Naive thymus-derived CD8-positive, alpha-beta T cell (primary cell): ENCODE measurements at regions not wholly inside any gene's neighbourhood (a gene's known extent, or its start where the extent isn't known, plus 50 kb on each side); places are given as distances from the start of the nearest gene placed in this dataset.
A peak's percentile ranks its signal among the peaks of the same experiment; 100 is the strongest.

ENCODE experiments used
- ATAC-seq, 2 donors: fragments of 150-1000 bp; cut with Tn5 transposase in 1 of 2; sonication (Bioruptor Pico), chemical (Tn5 transposase) in 1 of 2; 1 replicate in 1 of 2; 2 replicates in 1 of 2; pipeline ENCODE4 v1.10.0; 2021; ENCODE audit warnings: mild to moderate bottlenecking in 2 of 2, moderate library complexity in 2 of 2
- POLR2A ChIA-PET: fragments of 350-600 bp; sonication (Branson Sonifier 250); formaldehyde crosslinking; loops from one replicate; lab custom pipeline; 2021; ENCODE audit warnings: antibody characterized with exemption; lab: Charles Lee
- DNase-seq, 10 donors: peaks; one replicate each; pipeline versions ENCODE4 v3.0.0 to v3.0.0-alpha.2; 2020 to 2022
- H3K27ac Mint-ChIP-seq, 10 donors: one replicate each; pipeline ENCODE4 v1.8.0; 2020 to 2022; ENCODE audit warnings: mild to moderate bottlenecking in 10 of 10, mixed read lengths in 10 of 10, moderate library complexity in 4 of 10, inconsistent platforms in 1 of 10
- H3K27me3 Mint-ChIP-seq, 5 donors: one replicate each; pipeline ENCODE4 v1.8.0; 2021 to 2022; ENCODE audit warnings: mixed read lengths in 5 of 5
- H3K36me3 Mint-ChIP-seq, 3 donors: one replicate each; pipeline ENCODE4 v1.8.0; 2020 to 2022; ENCODE audit warnings: mixed read lengths in 3 of 3, mild to moderate bottlenecking in 2 of 3, inconsistent platforms in 1 of 3
- H3K4me1 Mint-ChIP-seq, 4 donors: one replicate each; pipeline ENCODE4 v1.8.0; 2021 to 2022; ENCODE audit warnings: mixed read lengths in 4 of 4
- H3K4me3 Mint-ChIP-seq, 10 donors: one replicate each; pipeline ENCODE4 v1.8.0; 2020 to 2022; ENCODE audit warnings: mild to moderate bottlenecking in 10 of 10, mixed read lengths in 10 of 10, moderate library complexity in 6 of 10, inconsistent platforms in 1 of 10
- H3K9me3 Mint-ChIP-seq, 9 donors: one replicate each; pipeline ENCODE4 v1.8.0; 2020 to 2022; ENCODE audit warnings: mixed read lengths in 9 of 9, mild to moderate bottlenecking in 3 of 9, inconsistent platforms in 1 of 9, moderate library complexity in 1 of 9

DNA sequence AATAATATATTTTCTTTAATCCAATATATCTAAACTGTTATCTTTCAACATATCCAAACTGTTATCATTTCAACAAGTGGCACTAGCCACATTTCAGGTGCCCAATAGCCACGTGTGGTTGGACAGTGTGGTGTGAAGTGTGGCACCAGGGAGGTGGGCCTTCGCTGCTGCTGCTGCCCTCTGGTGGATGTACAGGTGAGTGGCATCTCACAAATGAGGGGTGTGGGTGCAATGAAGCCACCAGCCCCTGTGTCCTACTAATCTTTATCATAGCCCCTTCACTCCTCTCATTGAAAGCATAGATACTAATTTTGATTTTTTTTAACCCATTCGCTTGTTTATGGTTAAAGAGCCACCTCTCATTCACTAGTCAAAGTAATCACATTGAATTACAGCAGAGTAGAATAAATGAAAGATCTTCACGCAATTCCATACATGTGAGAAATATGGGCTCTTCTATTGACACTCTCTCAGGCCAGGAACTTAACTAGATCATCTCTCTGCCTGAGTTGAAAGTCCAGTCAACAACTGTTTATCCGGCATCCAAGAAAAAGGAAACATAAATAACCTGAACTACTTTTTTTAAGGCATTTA is 499.2 kb downstream of the OMA1 start:
- Mint-ChIP-seq H3K27ac (no peak overlapping the region), H3K9me3 (peaks cover 0 to 4% (median 0%) of the 10 kb centered on the region in 9 donors), H3K4me3 (no peak overlapping the region), H3K27me3 (peaks cover 0 to 4% (median 2%) of the 10 kb centered on the region in 5 donors), H3K36me3 (no peaks in the 10 kb centered on the region), H3K4me1 (no peaks in the 10 kb centered on the region)
- POLR2A ChIA-PET = no interaction called here
- peak in 3 of 10 donors; percentile 2 to 11 (median 6) for DNase-seq
- ATAC-seq = no peak

DNA sequence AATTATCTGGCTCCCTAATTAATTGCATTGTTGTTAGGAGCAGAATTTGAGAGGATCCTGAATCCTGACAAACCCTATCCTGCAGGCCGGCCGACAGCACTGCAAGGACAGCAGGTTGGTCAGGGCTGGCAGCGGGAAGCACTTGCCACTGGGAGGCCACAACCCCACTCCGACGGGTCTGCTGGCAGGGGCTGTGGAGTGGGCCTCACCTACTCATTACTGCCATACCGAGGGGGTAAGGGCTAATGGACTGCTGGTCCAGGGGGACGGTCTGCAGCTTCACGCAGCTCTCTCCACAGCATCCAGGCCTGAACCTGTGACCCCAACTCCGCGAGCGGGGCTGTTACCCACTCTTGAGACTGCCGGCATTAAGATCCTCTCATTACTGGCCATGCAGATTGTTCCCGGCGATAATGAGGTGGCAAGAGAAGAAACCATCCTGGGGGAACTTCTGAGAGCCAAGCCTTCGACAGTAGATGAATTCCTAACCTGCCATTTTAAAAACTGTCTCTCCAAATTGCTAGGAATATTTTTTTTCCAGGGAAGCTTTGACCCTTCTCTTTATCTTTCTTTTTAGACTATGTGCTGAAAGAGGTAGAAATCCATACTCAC is 501.3 kb downstream of the OMA1 start:
- H3K27ac Mint-ChIP-seq = no peak overlapping the region
- POLR2A ChIA-PET = no interaction called here
- no peak overlapping the region for H3K4me3 Mint-ChIP-seq
- no peaks in the 10 kb centered on the region for H3K4me1 Mint-ChIP-seq
- H3K9me3 Mint-ChIP-seq = no peaks in the 10 kb centered on the region
- ATAC-seq = no peak
- peaks cover 0 to 5% (median 2%) of the 10 kb centered on the region in 5 donors for H3K27me3 Mint-ChIP-seq
- no peak for DNase-seq
- H3K36me3 Mint-ChIP-seq = no peaks in the 10 kb centered on the region

DNA sequence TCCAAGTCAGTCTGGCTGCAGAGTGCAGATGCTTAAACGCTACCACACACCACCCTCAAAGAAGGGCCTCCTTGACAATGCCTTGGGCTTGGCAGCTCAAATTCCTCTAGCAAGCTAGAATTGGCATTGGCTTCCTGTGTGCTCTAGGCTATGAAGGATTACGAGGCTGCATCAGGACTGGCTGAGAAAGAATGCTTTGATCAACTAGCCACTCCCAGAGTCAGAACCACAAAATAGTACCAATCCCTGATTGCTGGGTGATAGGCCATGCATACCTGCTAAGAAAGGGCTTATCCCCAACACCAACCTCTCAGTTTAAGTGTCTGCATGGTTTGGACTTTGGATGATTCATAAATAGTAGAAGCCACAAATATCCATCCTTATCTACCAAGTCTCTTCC is 504.9 kb downstream of the OMA1 start:
- DNase-seq (no peak), ATAC-seq (no peak)
- Mint-ChIP-seq H3K27ac (no peak overlapping the region), H3K4me3 (no peak overlapping the region), H3K9me3 (no peaks in the 10 kb centered on the region), H3K36me3 (no peaks in the 10 kb centered on the region), H3K27me3 (peaks cover 0 to 12% (median 6%) of the 10 kb centered on the region in 5 donors), H3K4me1 (no peaks in the 10 kb centered on the region)
- POLR2A ChIA-PET = no interaction called here

DNA sequence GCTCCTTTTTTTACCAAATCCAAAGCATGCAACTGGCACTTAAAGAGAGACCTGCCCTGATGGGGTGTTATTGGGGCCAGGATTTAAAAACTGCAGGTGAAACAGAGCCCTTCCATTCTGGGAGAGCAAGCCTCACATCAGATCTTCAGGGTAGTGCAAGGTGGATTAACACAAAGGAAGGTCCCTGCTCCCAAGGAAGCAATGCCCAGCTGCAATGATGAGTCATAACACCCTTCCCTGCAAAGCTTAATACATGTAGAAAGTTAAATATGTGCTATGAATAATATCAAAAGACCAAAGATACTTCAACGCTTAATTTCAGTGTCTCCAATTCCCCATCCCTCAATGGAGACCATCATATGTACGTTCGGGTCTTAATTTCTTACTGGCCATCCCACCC is 508.0 kb downstream of the OMA1 start:
- no peak overlapping the region for H3K4me3 Mint-ChIP-seq
- POLR2A ChIA-PET = no interaction called here
- H3K4me1 Mint-ChIP-seq = no peaks in the 10 kb centered on the region
- H3K27me3 Mint-ChIP-seq = peaks cover 2 to 12% (median 10%) of the 10 kb centered on the region in 5 donors
- ATAC-seq = no peak
- DNase-seq = no peak
- H3K9me3 Mint-ChIP-seq = no peaks in the 10 kb centered on the region
- H3K36me3 Mint-ChIP-seq = no peaks in the 10 kb centered on the region
- no peak overlapping the region for H3K27ac Mint-ChIP-seq

DNA sequence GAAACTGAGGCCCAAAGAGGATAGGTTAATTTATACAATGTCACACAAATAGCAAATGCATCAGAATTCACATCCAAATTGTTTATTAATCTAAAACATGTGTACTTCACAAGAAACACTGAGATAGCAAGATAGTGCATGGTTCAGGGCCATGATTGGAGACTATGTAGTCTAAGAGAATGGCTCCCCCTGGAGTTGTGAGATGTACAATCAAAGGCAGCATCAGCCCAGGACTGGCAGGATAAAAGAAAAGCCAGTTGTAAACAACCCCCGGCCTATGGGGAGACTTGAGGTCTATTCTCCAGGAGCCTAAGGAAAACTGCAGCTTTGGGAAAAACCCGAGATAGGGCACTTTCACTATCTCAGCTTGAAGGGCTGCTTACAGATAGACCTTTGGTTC is 511.0 kb downstream of the OMA1 start:
- ATAC-seq (no peak), DNase-seq (no peak)
- Mint-ChIP-seq H3K4me3 (no peak overlapping the region), H3K4me1 (no peaks in the 10 kb centered on the region), H3K27me3 (peaks cover 6 to 17% (median 15%) of the 10 kb centered on the region in 5 donors), H3K36me3 (no peaks in the 10 kb centered on the region), H3K27ac (no peak overlapping the region), H3K9me3 (no peaks in the 10 kb centered on the region)
- POLR2A ChIA-PET = no interaction called here

DNA sequence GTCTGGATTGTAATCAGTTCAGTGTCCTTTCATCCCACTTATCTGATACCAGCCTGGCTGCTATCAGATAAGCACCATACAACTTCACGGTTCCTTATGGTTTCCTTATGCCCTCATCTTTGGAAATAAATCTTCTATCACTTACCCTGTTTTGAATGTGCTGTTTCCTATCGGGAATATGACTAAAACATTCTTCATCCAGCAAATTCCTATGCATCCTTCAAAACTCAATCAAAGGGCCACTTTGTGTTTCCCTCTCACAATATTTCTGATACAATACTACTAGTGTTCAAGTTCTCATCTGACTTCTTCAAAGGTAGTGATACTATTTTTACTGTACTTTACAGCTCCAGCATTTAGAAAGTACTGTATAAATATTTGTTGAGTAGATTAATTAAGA is 513.2 kb downstream of the OMA1 start:
- H3K9me3 Mint-ChIP-seq = no peaks in the 10 kb centered on the region
- POLR2A ChIA-PET = no interaction called here
- no peaks in the 10 kb centered on the region for H3K4me1 Mint-ChIP-seq
- no peak for ATAC-seq
- no peak overlapping the region for H3K4me3 Mint-ChIP-seq
- H3K27ac Mint-ChIP-seq = no peak overlapping the region
- H3K27me3 Mint-ChIP-seq = peaks cover 6 to 20% (median 15%) of the 10 kb centered on the region in 5 donors
- H3K36me3 Mint-ChIP-seq = peaks cover 0 to 3% (median 0%) of the 10 kb centered on the region in 3 donors
- DNase-seq = no peak

DNA sequence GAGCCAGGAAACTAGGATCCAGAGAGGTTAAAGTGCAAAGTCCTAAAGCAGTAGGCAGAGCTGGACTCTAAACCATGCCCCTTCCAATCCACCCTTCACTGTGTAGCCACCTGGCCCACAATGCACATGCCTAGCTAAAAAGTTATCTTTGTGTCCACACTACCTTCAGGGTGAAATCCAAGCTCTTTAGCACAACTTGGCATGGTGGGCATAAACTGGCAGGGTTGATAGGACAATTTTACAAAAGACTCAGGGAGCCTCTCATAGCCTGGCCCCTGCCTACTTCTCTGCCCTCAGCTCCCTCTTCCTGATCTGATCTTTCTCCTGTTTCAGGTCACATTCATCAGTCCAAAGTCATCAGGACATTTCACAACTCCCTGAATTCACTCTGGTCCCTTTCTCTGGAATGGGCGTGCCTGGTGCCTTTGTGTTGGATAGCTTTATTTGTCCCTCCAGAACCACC is 513.9 kb downstream of the OMA1 start:
- no peak overlapping the region for H3K4me3 Mint-ChIP-seq
- no peaks in the 10 kb centered on the region for H3K9me3 Mint-ChIP-seq
- no peak overlapping the region for H3K27ac Mint-ChIP-seq
- peaks cover 6 to 20% (median 15%) of the 10 kb centered on the region in 5 donors for H3K27me3 Mint-ChIP-seq
- no peaks in the 10 kb centered on the region for H3K4me1 Mint-ChIP-seq
- peaks cover 0 to 3% (median 0%) of the 10 kb centered on the region in 3 donors for H3K36me3 Mint-ChIP-seq
- DNase-seq (no peak), ATAC-seq (no peak)
- POLR2A ChIA-PET = no interaction called here

DNA sequence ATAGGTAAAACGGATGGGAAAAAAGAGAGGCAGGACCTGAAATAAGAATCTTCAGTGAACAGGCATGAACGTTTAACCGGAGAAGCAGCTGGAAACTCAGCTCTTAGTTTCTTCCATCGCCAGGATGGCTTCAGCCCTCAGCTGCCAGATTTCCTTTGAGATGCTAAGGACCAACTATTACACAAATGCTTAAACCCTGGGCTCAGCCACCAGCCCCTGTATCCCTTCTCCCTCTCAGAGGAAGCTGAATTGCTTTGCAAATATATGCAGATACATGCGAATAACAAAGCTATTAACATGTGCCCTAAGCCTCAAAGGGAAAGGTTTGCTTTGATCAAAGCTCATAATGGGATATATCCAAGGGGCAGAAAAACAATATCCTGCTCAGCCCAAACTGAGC is 515.1 kb downstream of the OMA1 start:
- Mint-ChIP-seq H3K27me3 (peaks cover 6 to 16% (median 13%) of the 10 kb centered on the region in 5 donors), H3K27ac (no peak overlapping the region)
- POLR2A ChIA-PET = no interaction called here

DNA sequence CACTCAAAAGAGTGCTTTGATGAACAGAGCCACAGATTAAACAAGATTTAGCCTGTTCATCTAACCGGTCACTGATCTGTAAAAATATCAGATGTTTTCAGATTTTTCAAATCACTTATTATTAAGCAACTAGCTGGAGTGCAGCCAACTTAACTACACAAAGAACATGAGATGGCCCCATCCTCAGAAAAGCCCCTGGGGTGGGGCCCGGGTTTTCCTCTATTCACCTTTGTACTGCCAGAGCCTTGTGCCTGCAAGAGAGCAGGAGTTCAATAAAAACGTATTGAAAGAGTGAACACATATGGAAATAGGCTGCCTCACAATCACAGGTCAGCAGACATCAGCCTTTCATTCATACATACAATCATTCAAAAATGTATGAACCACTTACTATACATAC is 516.1 kb downstream of the OMA1 start:
- DNase-seq (no peak), ATAC-seq (no peak)
- no peak overlapping the region for H3K4me3 Mint-ChIP-seq
- peaks cover 0 to 3% (median 0%) of the 10 kb centered on the region in 3 donors for H3K36me3 Mint-ChIP-seq
- H3K9me3 Mint-ChIP-seq = no peaks in the 10 kb centered on the region
- H3K4me1 Mint-ChIP-seq = no peaks in the 10 kb centered on the region
- POLR2A ChIA-PET = no interaction called here
- no peak overlapping the region for H3K27ac Mint-ChIP-seq
- peaks cover 9 to 15% (median 14%) of the 10 kb centered on the region in 5 donors for H3K27me3 Mint-ChIP-seq

More for the DNA sequence above, 515.1 kb downstream of the OMA1 start:
- peaks cover 0 to 3% (median 0%) of the 10 kb centered on the region in 3 donors for H3K36me3 Mint-ChIP-seq
- no peak for ATAC-seq
- no peaks in the 10 kb centered on the region for H3K4me1 Mint-ChIP-seq
- no peak for DNase-seq
- H3K4me3 Mint-ChIP-seq = no peak overlapping the region
- no peaks in the 10 kb centered on the region for H3K9me3 Mint-ChIP-seq

DNA sequence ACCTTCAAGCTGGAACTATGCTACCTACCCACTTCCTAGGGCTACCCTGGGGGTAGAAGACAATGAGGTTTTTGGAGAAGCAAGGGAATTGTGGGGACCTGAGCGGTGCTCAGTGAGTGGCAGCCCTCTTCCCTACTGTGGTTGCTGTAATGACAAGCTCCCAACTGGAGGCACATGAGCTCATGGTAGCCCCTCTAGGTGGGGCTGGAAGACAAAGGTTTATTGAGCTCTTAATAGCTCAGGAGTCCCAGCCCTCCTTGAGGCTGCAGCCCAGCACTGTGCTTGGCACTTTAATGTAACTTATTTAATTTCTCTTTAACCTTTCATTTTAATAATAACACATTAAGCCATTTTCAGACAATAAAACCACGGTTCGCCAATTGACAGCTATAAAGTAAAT is 528.9 kb downstream of the OMA1 start:
- DNase-seq (no peak), ATAC-seq (no peak)
- POLR2A ChIA-PET = no interaction called here
- no peak overlapping the region for H3K27ac Mint-ChIP-seq
- no peaks in the 10 kb centered on the region for H3K36me3 Mint-ChIP-seq
- no peaks in the 10 kb centered on the region for H3K4me1 Mint-ChIP-seq
- peaks cover 0 to 8% (median 2%) of the 10 kb centered on the region in 5 donors for H3K27me3 Mint-ChIP-seq
- H3K9me3 Mint-ChIP-seq = no peaks in the 10 kb centered on the region
- H3K4me3 Mint-ChIP-seq = no peak overlapping the region

DNA sequence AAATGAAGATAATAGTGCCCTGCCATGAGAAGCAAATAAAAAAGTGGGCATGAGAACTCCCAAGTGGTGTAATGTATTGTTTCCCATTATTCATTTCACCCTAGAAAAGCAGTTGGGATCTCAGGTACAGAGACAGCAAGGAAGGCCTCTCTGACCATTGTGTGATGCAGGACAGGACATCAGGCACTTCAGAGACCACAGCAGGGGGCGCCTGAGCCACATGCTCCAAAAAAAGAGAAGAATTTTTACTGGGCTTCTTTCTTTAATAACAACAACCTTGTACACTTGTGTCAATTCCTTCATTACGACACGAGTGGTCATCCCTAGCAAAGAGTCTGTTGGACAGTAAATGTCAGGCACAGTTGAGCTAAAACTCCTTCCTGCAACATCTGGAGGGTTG is 533.3 kb downstream of the OMA1 start:
- ATAC-seq = no peak
- Mint-ChIP-seq H3K9me3 (no peaks in the 10 kb centered on the region), H3K36me3 (no peaks in the 10 kb centered on the region), H3K27me3 (peaks cover 0 to 4% (median 0%) of the 10 kb centered on the region in 5 donors), H3K4me3 (no peak overlapping the region), H3K4me1 (no peaks in the 10 kb centered on the region), H3K27ac (no peak overlapping the region)
- no peak for DNase-seq
- POLR2A ChIA-PET = no interaction called here

DNA sequence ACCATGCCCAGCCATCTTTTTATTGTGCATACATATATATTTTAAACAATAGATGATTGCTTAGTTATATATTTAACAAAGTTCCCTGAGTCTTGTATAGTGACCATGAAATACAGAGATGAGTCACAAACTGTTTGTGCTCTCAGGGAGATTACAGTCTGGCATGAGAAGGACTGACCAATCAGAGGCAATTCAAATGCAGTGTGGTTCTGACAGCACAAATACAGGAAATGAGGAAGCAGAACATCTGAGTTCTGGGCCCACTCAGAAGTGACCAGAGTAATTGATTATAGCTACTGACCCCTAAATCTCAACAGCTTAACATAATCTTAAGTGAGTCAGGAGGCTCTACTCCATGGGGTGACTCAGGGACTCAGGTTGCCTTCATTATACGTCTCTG is 534.5 kb downstream of the OMA1 start:
- no peaks in the 10 kb centered on the region for H3K27me3 Mint-ChIP-seq
- no peak overlapping the region for H3K4me3 Mint-ChIP-seq
- DNase-seq (no peak), ATAC-seq (no peak)
- POLR2A ChIA-PET = no interaction called here
- H3K27ac Mint-ChIP-seq = no peak overlapping the region
- H3K36me3 Mint-ChIP-seq = no peaks in the 10 kb centered on the region
- no peaks in the 10 kb centered on the region for H3K9me3 Mint-ChIP-seq
- H3K4me1 Mint-ChIP-seq = no peaks in the 10 kb centered on the region

DNA sequence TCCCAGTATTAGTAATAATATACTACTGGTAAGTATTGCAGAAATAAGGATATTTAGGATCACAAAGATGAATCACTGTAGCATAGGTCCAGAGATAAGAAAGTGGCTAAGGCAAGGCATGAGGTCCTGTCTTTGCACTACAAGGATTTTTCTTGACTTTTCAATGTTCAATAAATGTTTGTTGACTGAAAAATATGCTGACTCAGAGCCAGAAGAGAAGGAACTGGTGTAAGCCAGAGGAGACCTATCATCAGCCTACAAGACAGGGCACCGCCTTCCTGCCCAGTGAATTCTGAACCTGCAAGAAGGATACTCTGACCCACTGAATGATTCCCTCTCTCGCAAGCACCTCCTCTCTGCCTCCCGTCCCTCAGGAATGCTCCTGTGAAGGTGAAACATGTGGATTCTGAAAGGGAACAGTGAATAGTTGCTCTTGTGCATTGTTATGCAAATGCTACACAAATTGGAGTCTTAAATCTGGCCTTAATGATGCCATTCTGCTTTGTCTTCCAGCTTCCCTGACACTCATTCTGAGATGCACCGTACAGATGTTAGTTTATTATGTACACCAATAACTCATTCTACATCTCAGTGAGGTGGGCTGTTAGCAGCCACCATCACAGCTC is 540.0 kb downstream of the OMA1 start:
- Mint-ChIP-seq H3K27me3 (peaks cover 0 to 8% (median 2%) of the 10 kb centered on the region in 5 donors), H3K4me3 (no peak overlapping the region), H3K27ac (no peak overlapping the region), H3K9me3 (no peaks in the 10 kb centered on the region), H3K36me3 (no peaks in the 10 kb centered on the region), H3K4me1 (no peaks in the 10 kb centered on the region)
- ATAC-seq = no peak
- no peak for DNase-seq
- POLR2A ChIA-PET = no interaction called here
